ENCODE measurements at regions not wholly inside any gene's neighbourhood (a gene's known extent, or its start where the extent isn't known, plus 50 kb on each side); places are given as distances from the start of the nearest gene placed in this dataset.

DNA sequence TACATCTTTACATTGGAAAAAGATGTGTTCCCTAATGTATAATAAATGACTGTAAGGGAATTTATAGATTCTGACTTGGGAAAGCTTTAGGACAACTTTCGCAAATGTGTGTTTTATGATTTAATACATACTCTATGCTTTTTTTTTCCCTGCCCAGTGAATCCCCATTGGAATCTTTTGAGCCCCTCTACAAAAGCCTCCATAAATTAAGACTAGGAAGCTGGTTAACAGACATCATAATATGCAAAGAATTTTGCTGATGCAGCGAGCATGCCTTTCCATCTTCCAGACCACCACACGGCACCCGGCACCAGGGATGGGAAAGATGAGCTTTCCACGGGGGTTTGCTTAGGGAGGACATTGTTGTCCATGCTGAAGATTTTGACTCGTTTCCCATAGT lies 156.1 kb upstream of the IVNS1ABP start:
- H3K36me3 ChIP-seq (replicated peaks; ENCODE audit: insufficient read depth, low read length): no peaks in the 10 kb centered on the region
- no peak overlapping the region for H3K4me2 ChIP-seq (ENCODE audit: low read depth, low read length)
- H3K9ac ChIP-seq (ENCODE audit: low read length): no peak overlapping the region
- TF ChIP-seq, protein P1, sequence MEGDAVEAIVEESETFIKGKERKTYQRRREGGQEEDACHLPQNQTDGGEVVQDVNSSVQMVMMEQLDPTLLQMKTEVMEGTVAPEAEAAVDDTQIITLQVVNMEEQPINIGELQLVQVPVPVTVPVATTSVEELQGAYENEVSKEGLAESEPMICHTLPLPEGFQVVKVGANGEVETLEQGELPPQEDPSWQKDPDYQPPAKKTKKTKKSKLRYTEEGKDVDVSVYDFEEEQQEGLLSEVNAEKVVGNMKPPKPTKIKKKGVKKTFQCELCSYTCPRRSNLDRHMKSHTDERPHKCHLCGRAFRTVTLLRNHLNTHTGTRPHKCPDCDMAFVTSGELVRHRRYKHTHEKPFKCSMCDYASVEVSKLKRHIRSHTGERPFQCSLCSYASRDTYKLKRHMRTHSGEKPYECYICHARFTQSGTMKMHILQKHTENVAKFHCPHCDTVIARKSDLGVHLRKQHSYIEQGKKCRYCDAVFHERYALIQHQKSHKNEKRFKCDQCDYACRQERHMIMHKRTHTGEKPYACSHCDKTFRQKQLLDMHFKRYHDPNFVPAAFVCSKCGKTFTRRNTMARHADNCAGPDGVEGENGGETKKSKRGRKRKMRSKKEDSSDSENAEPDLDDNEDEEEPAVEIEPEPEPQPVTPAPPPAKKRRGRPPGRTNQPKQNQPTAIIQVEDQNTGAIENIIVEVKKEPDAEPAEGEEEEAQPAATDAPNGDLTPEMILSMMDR (IDR thresholded peaks at IDR 0.05; ENCODE audit: low read length): no peak
- TF ChIP-seq EZH2phosphoT487 (IDR thresholded peaks at IDR 0.05; ENCODE audit: low read length): no peak
- no peak for TF ChIP-seq EZH2 (optimal IDR thresholded peaks at IDR 0.05; ENCODE audit: low read depth, low read length)
- H3K4me3 ChIP-seq (ENCODE audit: low read length): no peak overlapping the region
- no peaks in the 10 kb centered on the region for H3K27me3 ChIP-seq (replicated peaks; ENCODE audit: insufficient read depth, low read length)
- no peak overlapping the region for H3K27ac ChIP-seq (ENCODE audit: low read length)
- no peaks in the 10 kb centered on the region for H3K79me2 ChIP-seq (ENCODE audit: low read length)
- DNase-seq: no peak
- no peaks in the 10 kb centered on the region for H3K9me2 ChIP-seq (replicated peaks; ENCODE audit: insufficient read depth, low read length)
- no peaks in the 10 kb centered on the region for H4K20me1 ChIP-seq (ENCODE audit: insufficient read depth, low read length)
- H2AFZ ChIP-seq (ENCODE audit: low read length): no peak overlapping the region
- H3K9me3 ChIP-seq (replicated peaks; ENCODE audit: insufficient read depth, low read length): no peaks in the 10 kb centered on the region
- H3F3A ChIP-seq (ENCODE audit: insufficient read depth, low read length): no peaks in the 10 kb centered on the region
- no peaks in the 10 kb centered on the region for H3K4me1 ChIP-seq (ENCODE audit: low read length)

DNA sequence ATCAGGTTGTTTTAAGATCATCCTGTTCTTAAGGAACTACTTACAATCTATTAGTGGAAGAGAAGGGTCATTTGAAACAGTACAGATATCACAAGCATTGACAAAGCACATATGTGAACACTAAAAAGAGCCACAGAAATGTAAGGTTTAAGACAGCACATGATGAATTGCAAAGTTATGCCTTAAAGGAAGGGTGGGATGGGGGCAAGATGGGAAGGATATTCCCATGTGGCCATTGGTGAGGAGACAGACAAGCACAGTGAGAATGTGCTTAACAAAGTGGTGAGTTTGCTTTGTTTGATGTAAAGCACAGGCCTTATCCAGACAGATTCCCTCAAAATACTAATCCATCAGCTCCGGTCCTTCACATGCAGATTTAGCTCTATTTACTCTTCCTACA lies 151.6 kb upstream of the IVNS1ABP start:
- Histone ChIP-seq H3K36me3 (replicated peaks; ENCODE audit: insufficient read depth, low read length) (no peaks in the 10 kb centered on the region), H3K27ac (ENCODE audit: low read length) (no peak overlapping the region), H3F3A (ENCODE audit: insufficient read depth, low read length) (no peaks in the 10 kb centered on the region), H3K4me1 (ENCODE audit: low read length) (no peaks in the 10 kb centered on the region), H3K9me2 (replicated peaks; ENCODE audit: insufficient read depth, low read length) (no peaks in the 10 kb centered on the region), H4K20me1 (ENCODE audit: insufficient read depth, low read length) (no peaks in the 10 kb centered on the region), H3K9me3 (replicated peaks; ENCODE audit: insufficient read depth, low read length) (no peaks in the 10 kb centered on the region), H3K4me3 (ENCODE audit: low read length) (no peak overlapping the region), H3K79me2 (ENCODE audit: low read length) (no peaks in the 10 kb centered on the region), H3K4me2 (ENCODE audit: low read depth, low read length) (no peak overlapping the region), H3K9ac (ENCODE audit: low read length) (no peak overlapping the region), H2AFZ (ENCODE audit: low read length) (no peak overlapping the region), H3K27me3 (replicated peaks; ENCODE audit: insufficient read depth, low read length) (no peaks in the 10 kb centered on the region)
- no peak for TF ChIP-seq EZH2 (optimal IDR thresholded peaks at IDR 0.05; ENCODE audit: low read depth, low read length)
- TF ChIP-seq, protein P1 (IDR thresholded peaks at IDR 0.05; ENCODE audit: low read length): no peak
- TF ChIP-seq EZH2phosphoT487 (IDR thresholded peaks at IDR 0.05; ENCODE audit: low read length): no peak
- DNase-seq: no peak

DNA sequence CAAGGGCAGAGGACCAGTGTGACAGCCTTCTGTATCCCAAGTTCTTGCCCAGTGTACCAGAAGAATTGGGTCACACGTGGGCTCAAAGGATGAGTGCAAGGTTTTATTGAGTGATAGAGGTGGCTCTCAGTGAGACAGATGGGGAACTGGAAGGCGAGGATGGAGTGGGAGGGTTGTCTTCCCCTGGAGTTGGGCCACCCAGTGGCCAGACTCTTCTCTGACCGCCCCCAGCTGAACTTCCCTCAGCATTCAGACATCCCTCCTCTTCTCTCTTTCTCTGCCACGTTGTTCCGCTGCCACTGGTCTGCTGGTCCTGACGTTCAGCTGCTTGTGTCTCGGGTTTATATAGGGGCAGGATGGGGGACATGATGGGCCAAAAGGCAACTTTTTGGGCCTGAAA lies 150.1 kb upstream of the IVNS1ABP start:
- H3K36me3 ChIP-seq (replicated peaks; ENCODE audit: insufficient read depth, low read length): no peaks in the 10 kb centered on the region
- H3K9ac ChIP-seq (ENCODE audit: low read length): no peak overlapping the region
- no peaks in the 10 kb centered on the region for H3K79me2 ChIP-seq (ENCODE audit: low read length)
- no peaks in the 10 kb centered on the region for H4K20me1 ChIP-seq (ENCODE audit: insufficient read depth, low read length)
- no peaks in the 10 kb centered on the region for H3K9me3 ChIP-seq (replicated peaks; ENCODE audit: insufficient read depth, low read length)
- H3F3A ChIP-seq (ENCODE audit: insufficient read depth, low read length): no peaks in the 10 kb centered on the region
- H3K27me3 ChIP-seq (replicated peaks; ENCODE audit: insufficient read depth, low read length): no peaks in the 10 kb centered on the region
- H2AFZ ChIP-seq (ENCODE audit: low read length): no peak overlapping the region
- no peak overlapping the region for H3K27ac ChIP-seq (ENCODE audit: low read length)
- H3K4me1 ChIP-seq (ENCODE audit: low read length): no peaks in the 10 kb centered on the region
- TF ChIP-seq, protein P1 (IDR thresholded peaks at IDR 0.05; ENCODE audit: low read length): no peak
- TF ChIP-seq EZH2 (optimal IDR thresholded peaks at IDR 0.05; ENCODE audit: low read depth, low read length) (no peak), EZH2phosphoT487 (IDR thresholded peaks at IDR 0.05; ENCODE audit: low read length) (no peak)
- H3K4me3 ChIP-seq (ENCODE audit: low read length): no peak overlapping the region
- H3K9me2 ChIP-seq (replicated peaks; ENCODE audit: insufficient read depth, low read length): no peaks in the 10 kb centered on the region
- no peak overlapping the region for H3K4me2 ChIP-seq (ENCODE audit: low read depth, low read length)
- DNase-seq: no peak
